ENCODE measurements at regions not wholly inside any gene's neighbourhood (a gene's known extent, or its start where the extent isn't known, plus 50 kb on each side); places are given as distances from the start of the nearest gene placed in this dataset.

DNA sequence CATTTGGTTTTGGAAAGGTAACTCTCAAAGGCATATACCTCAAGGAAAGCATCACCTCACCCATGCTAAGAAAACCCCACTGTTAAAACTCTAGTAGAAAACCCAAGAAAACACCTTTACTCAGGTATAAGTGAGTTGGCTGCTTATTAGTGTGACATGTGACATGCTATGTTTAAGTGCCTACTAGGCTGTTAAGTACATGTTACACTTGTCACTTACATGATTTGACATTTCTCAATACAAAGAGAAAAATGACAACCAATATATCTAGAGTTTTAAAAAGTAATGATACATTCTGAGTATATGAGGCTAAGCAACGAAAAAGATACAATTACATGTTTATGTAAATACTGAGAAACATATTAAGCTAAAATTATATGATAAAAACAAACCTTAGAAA lies 1548.3 kb upstream of the TENM3 start:
- Histone ChIP-seq H3K36me3 (replicated peaks; ENCODE audit: control insufficient read depth, insufficient read depth, low read length) (no peaks in the 10 kb centered on the region), H3K27me3 (ENCODE audit: control insufficient read depth, insufficient read depth, low read length) (no peaks in the 10 kb centered on the region), H3K4me3 (ENCODE audit: insufficient read depth, low read depth, low read length) (no peak overlapping the region)
- DNase-seq, result no peak

GRCh38 chr4:180695851-180696250 lies 1547.4 kb upstream of the TENM3 start:
- Histone ChIP-seq H3K27me3 (ENCODE audit: control insufficient read depth, insufficient read depth, low read length) (no peaks in the 10 kb centered on the region), H3K36me3 (replicated peaks; ENCODE audit: control insufficient read depth, insufficient read depth, low read length) (no peaks in the 10 kb centered on the region), H3K4me3 (ENCODE audit: insufficient read depth, low read depth, low read length) (no peak overlapping the region)
- DNase-seq, result no peak

DNA sequence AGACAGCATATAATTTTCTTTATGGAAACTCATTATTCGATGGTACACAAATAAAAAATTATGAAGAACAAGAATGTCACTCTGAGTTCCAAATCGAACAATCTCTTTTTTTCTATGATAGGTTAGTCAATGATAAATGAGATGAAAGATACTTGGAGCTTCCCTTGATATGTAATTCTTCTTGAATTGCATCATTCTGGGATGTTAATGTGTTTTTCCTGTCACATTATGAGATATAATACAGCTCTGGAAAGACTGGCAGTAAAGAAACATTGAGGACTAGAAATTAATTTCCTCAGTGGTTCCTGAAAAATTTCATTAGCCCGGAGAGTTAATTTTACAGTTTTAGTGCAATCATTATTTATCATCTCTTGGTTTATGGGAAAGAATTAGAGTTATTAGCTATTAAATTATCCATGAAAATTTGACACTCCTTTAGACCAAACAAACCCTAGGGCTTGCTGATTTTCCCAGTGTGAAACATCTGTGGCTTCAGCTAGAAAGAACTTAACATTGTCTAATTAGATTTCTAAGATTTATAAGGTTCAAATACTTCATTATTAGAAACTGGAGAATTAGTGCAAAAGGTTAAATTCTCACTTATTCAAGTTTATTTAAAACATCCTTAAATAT lies 1546.6 kb upstream of the TENM3 start:
- DNase-seq, result no peak
- H3K4me3 ChIP-seq (ENCODE audit: insufficient read depth, low read depth, low read length), result no peak overlapping the region

GRCh38 chr4:180698550-180699195 lies 1544.5 kb upstream of the TENM3 start:
- H3K27me3 ChIP-seq (ENCODE audit: control insufficient read depth, insufficient read depth, low read length), result no peaks in the 10 kb centered on the region
- DNase-seq, result no peak
- H3K36me3 ChIP-seq (replicated peaks; ENCODE audit: control insufficient read depth, insufficient read depth, low read length), result no peaks in the 10 kb centered on the region
- H3K4me3 ChIP-seq (ENCODE audit: insufficient read depth, low read depth, low read length), result no peak overlapping the region

More for the DNA sequence above, 1546.6 kb upstream of the TENM3 start:
- Histone ChIP-seq H3K36me3 (replicated peaks; ENCODE audit: control insufficient read depth, insufficient read depth, low read length) (no peaks in the 10 kb centered on the region), H3K27me3 (ENCODE audit: control insufficient read depth, insufficient read depth, low read length) (no peaks in the 10 kb centered on the region)

- no peaks in the 10 kb centered on the region for H3K36me3 ChIP-seq (replicated peaks; ENCODE audit: control insufficient read depth, insufficient read depth, low read length)
- no peaks in the 10 kb centered on the region for H3K27me3 ChIP-seq (ENCODE audit: control insufficient read depth, insufficient read depth, low read length)
- no peak overlapping the region for H3K4me3 ChIP-seq (ENCODE audit: insufficient read depth, low read depth, low read length)
- no peak for DNase-seq
These were observed 1536.4 kb upstream of the TENM3 start for GRCh38 chr4:180706766-180707165.

DNA sequence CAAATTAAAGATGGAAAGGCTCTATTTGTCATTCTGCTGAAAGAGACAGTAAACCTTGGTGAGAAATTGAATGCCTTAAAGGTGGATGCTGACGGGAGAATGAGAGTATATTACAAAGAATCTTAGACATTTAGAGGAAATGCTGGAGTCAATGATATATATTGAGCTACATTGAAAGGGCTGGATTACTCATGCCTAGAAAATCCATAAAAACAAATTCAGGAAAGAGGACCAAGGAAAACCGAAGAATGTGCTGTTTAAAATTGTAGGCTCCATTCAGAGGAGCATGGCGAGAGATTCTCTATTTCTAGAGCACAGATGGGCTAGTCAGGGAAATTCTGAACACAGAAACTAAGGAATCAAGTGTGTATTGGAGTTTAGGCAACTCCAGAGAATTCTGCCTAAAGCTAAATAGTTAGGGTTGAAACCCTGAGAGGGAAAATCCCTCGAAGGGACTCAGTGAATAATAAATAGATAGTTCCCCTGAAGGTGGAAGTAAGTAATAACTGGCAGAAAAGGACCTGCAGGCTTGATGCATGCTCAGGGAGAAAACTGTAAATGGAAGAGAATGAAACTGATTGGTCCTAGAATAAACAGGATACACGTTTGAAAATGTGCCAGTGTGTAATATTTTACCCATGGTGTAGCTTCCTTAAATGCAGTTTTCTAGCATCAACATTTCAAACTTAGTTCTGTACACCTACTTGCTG lies 1532.4 kb upstream of the TENM3 start:
- Histone ChIP-seq H3K4me3 (ENCODE audit: insufficient read depth, low read depth, low read length) (no peak overlapping the region), H3K27me3 (ENCODE audit: control insufficient read depth, insufficient read depth, low read length) (no peaks in the 10 kb centered on the region), H3K36me3 (replicated peaks; ENCODE audit: control insufficient read depth, insufficient read depth, low read length) (no peaks in the 10 kb centered on the region)
- no peak for DNase-seq

- no peaks in the 10 kb centered on the region for H3K27me3 ChIP-seq (ENCODE audit: control insufficient read depth, insufficient read depth, low read length)
- no peak for DNase-seq
- no peak overlapping the region for H3K4me3 ChIP-seq (ENCODE audit: insufficient read depth, low read depth, low read length)
- H3K36me3 ChIP-seq (replicated peaks; ENCODE audit: control insufficient read depth, insufficient read depth, low read length), result no peaks in the 10 kb centered on the region
These were observed 1525.7 kb upstream of the TENM3 start for GRCh38 chr4:180717451-180718033.

DNA sequence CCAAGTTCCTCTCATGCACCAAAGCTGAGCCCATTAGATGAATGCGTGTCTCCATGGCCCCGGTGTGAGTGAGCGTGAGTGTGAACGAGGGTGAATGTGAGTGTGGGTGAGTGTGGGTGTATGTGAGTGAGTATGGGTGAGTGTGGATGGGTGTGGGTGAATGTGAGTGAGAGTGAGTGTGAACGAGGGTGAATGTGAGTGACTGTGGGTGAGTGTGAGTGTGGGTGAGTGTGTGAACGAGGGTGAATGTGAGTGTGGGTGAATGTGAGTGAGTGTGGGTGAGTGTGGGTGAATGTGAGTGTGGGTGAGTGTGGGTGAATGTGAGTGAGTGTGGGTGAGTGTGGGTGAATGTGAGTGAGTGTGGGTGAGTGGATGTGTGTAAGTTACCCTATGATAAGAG lies 1521.8 kb upstream of the TENM3 start:
- H3K4me3 ChIP-seq (ENCODE audit: insufficient read depth, low read depth, low read length), result no peak overlapping the region
- H3K36me3 ChIP-seq (replicated peaks; ENCODE audit: control insufficient read depth, insufficient read depth, low read length), result no peaks in the 10 kb centered on the region
- no peak for DNase-seq
- H3K27me3 ChIP-seq (ENCODE audit: control insufficient read depth, insufficient read depth, low read length), result no peaks in the 10 kb centered on the region

- Histone ChIP-seq H3K4me3 (ENCODE audit: insufficient read depth, low read depth, low read length) (no peak overlapping the region), H3K36me3 (replicated peaks; ENCODE audit: control insufficient read depth, insufficient read depth, low read length) (no peaks in the 10 kb centered on the region), H3K27me3 (ENCODE audit: control insufficient read depth, insufficient read depth, low read length) (no peaks in the 10 kb centered on the region)
- no peak for DNase-seq
These were observed 1516.6 kb upstream of the TENM3 start for GRCh38 chr4:180726611-180727010.

DNA sequence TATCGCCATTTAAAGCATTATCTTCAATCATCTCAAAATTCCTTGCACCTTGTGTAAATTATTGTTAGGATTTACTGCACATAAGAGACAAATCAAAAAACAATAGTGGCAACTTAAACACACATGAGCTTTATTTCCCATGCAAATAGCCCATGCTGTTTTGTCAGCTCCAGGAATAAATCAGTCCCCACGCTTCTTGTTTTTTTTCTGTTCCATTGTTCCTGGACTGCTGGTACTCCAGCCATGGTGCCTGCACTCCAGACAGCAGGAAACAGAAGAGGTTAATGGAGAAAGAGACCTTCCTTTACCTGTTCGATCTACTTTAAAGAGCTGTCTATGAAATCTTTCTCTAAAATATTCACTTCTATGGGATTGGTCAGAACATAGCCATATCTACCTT lies 1515.7 kb upstream of the TENM3 start:
- no peak for DNase-seq
- no peaks in the 10 kb centered on the region for H3K36me3 ChIP-seq (replicated peaks; ENCODE audit: control insufficient read depth, insufficient read depth, low read length)
- no peak overlapping the region for H3K4me3 ChIP-seq (ENCODE audit: insufficient read depth, low read depth, low read length)
- no peaks in the 10 kb centered on the region for H3K27me3 ChIP-seq (ENCODE audit: control insufficient read depth, insufficient read depth, low read length)

DNA sequence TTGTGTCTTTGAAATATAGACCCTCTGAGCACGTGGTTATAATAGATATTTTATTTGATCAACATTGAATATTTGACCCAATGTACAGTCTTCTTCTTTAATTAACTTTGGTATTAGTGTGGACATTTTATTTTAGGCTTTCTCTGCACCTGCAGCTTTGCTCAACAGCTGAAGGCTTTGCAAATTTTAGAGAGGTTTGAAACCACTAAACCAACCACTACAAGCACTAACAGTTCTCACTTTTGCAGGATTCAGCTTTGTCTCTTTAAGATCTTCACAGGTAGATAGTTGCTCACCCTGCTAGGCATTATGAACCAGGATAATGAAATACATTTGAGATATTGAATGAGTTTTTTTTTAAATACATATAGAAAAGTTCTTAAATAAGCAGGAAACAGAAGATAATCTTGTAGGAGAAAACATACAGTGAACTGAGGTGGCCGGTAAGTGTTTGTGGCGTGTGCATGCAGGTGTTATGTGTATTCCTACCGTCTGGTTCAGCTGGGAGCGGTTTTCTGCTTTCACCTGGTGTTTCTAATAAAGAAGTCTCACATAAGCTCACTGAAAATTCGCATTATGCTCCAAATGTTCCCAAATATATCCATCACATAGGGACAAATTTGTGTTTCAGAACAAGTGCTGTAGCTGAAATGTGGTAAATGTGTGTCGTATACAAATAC lies 1508.3 kb upstream of the TENM3 start:
- Histone ChIP-seq H3K4me3 (ENCODE audit: insufficient read depth, low read depth, low read length) (no peak overlapping the region), H3K36me3 (replicated peaks; ENCODE audit: control insufficient read depth, insufficient read depth, low read length) (no peaks in the 10 kb centered on the region), H3K27me3 (ENCODE audit: control insufficient read depth, insufficient read depth, low read length) (no peaks in the 10 kb centered on the region)
- DNase-seq, result no peak

- no peak for DNase-seq
- no peaks in the 10 kb centered on the region for H3K27me3 ChIP-seq (ENCODE audit: control insufficient read depth, insufficient read depth, low read length)
- H3K36me3 ChIP-seq (replicated peaks; ENCODE audit: control insufficient read depth, insufficient read depth, low read length), result no peaks in the 10 kb centered on the region
- H3K4me3 ChIP-seq (ENCODE audit: insufficient read depth, low read depth, low read length), result no peak overlapping the region
These were observed 1501.5 kb upstream of the TENM3 start for GRCh38 chr4:180741703-180742102.

DNA sequence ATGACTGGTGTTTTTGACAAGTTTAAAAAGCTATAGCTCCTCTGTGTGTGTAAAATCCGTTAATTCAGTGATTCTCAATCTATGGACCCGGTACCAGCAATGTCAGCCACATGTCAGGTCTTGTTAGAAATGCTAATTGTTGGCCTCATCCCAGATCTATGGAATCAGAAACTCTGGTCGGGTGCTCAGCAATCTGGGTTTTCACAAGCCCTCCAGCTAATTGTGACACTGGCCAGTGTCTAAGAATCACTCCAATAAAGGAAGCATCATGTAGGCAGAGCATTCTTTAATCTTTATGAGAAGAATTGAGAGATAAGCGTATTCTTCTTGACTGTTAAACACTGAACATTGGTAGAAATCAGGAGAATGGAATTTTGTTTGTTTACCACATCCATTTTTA lies 1498.2 kb upstream of the TENM3 start:
- no peaks in the 10 kb centered on the region for H3K36me3 ChIP-seq (replicated peaks; ENCODE audit: control insufficient read depth, insufficient read depth, low read length)
- no peak overlapping the region for H3K4me3 ChIP-seq (ENCODE audit: insufficient read depth, low read depth, low read length)
- no peak for DNase-seq
- H3K27me3 ChIP-seq (ENCODE audit: control insufficient read depth, insufficient read depth, low read length), result no peaks in the 10 kb centered on the region

DNA sequence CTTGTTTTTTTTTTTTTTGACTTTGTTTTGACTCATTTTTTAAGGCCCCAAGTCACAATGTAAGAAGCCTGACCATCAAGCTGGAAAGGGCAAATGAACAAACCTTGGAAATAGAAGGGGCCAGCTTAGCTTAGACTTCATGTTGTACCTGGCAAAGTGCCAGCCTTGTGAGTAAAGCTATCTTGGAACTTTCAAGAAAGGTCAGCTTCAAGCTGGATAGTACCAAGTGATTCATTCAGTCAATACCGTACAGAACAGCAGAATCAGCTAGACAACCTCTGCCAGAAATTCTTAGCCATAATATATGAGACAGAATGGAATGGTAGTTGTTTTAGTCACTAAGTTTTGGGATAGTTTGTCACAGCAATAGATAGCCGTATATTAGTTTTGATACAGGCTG lies 1492.2 kb upstream of the TENM3 start:
- Histone ChIP-seq H3K36me3 (replicated peaks; ENCODE audit: control insufficient read depth, insufficient read depth, low read length) (no peaks in the 10 kb centered on the region), H3K4me3 (ENCODE audit: insufficient read depth, low read depth, low read length) (no peak overlapping the region), H3K27me3 (ENCODE audit: control insufficient read depth, insufficient read depth, low read length) (no peaks in the 10 kb centered on the region)
- no peak for DNase-seq

All from H7 (cell line).